Transverse colon (tissue), 4 donors: ENCODE measurements at regions not wholly inside any gene's neighbourhood (a gene's known extent, or its start where the extent isn't known, plus 50 kb on each side); places are given as distances from the start of the nearest gene placed in this dataset.
"Not testable (repeated sequence)": the region's sequence is repeated elsewhere in the genome, so short reads cannot be mapped to it uniquely, and the experiment has no call there.

Source experiments
- DNase-seq: peaks from one replicate; pipeline ENCODE4 v3.0.0-alpha.2; 2019
- H3K27ac ChIP-seq, 4 donors: fragments of 200-600 bp; sonication (generic); 2 replicates each; pipeline ENCODE4 v1.5.1; 2016 to 2018; ENCODE audit warnings: inconsistent platforms in 4 of 4
- H3K27me3 ChIP-seq: fragments of 200-600 bp; sonication (generic); 2 replicates; pipeline ENCODE4 v1.5.1; 2017; ENCODE audit warnings: inconsistent platforms
- H3K36me3 ChIP-seq, 4 donors: fragments of 200-600 bp; sonication (generic); 2 replicates each; pipeline ENCODE4 v1.5.1; 2017 to 2019; ENCODE audit warnings: inconsistent platforms in 4 of 4
- H3K4me1 ChIP-seq, 4 donors: fragments of 200-600 bp; sonication (generic); 2 replicates each; pipeline ENCODE4 v1.5.1; 2017 to 2020; ENCODE audit warnings: inconsistent platforms in 4 of 4
- H3K4me3 ChIP-seq, 4 donors: fragments of 200-600 bp; sonication (generic); 1 replicate in 1 of 4; 2 replicates in 3 of 4; pipeline versions ENCODE4 v1.5.1 to v1.6.1; 2017 to 2019; ENCODE audit warnings: inconsistent platforms in 4 of 4
- H3K9me3 ChIP-seq, 2 donors: fragments of 200-600 bp; sonication (generic); 2 replicates each; pipeline ENCODE4 v1.5.1; 2017 to 2019; ENCODE audit warnings: inconsistent platforms in 2 of 2
- CTCF ChIP-seq, 5 experiments: fragments of 200-600 bp in 3 of 5; fragments of 450-650 bp in 2 of 5; sonication (generic) in 3 of 5; IDR thresholded peaks; 1 replicate in 2 of 5; 2 replicates in 3 of 5; pipeline ENCODE4 v1.5.1; 2016 to 2017; ENCODE audit warnings: antibody characterized with exemption in 5 of 5, inconsistent platforms in 3 of 5, mild to moderate bottlenecking in 2 of 5, moderate library complexity in 1 of 5
- EP300 ChIP-seq: sonication (generic); formaldehyde crosslinking; IDR thresholded peaks from one replicate; pipeline ENCODE4 v1.6.1; 2017; ENCODE audit warnings: antibody characterized with exemption, low read depth
- POLR2A ChIP-seq: fragments of 450-650 bp; IDR thresholded peaks from one replicate; pipeline ENCODE4 v1.6.1; 2016; ENCODE audit warnings: antibody characterized with exemption, mild to moderate bottlenecking, moderate library complexity
- POLR2AphosphoS5 ChIP-seq, 3 donors: sonication (generic); formaldehyde crosslinking; IDR thresholded peaks; one replicate each; pipeline ENCODE4 v1.6.1; 2016; ENCODE audit warnings: antibody characterized with exemption in 3 of 3
- WGBS, 2 donors: methylation state at CpG; one replicate each; pipeline ENCODE4 v1.1.5; 2018; ENCODE audit warnings: low coverage in 1 of 2; 5-methylcytosine and 5-hydroxymethylcytosine counted together
- in situ Hi-C, 4 donors: fragments of 200-750 bp; cut with MboI; loops; one replicate each; pipeline versions ENCODE4 v1.15.0 to v1.15.1; 2017; ENCODE audit warnings: low sequenced_read_pairs in 3 of 4, low pct_ligation_motif_present in 1 of 4, low pct_unique_long_range_greater_than_20kb in 1 of 4
- intact Hi-C: fragments of 100-400 bp; cut with DNase I; formaldehyde crosslinking; loops from one replicate; pipeline ENCODE4 v1.15.1; 2023; ENCODE audit warnings: low total_unique reads

GRCh38 chr2:57022496-57022895 lies 838.7 kb downstream of the CCDC85A start:
- DNase-seq = no peak
- Histone ChIP-seq H3K9me3 (no peaks in the 10 kb centered on the region), H3K36me3 (no peaks in the 10 kb centered on the region), H3K4me1 (no peaks in the 10 kb centered on the region), H3K27ac (no peak overlapping the region), H3K4me3 (no peak overlapping the region), H3K27me3 (no peaks in the 10 kb centered on the region)
- WGBS, 2 donors = 68% methylated on average over 6 of the region's 6 CpGs; no CpG with 5 or more reads in 1 of the 2 donors
- intact Hi-C loops (no loop called here), in situ Hi-C loops (no loop called here)
- TF ChIP-seq POLR2AphosphoS5 (IDR thresholded peaks at IDR 0.05) (no peak), EP300 (no peak), POLR2A (no peak)

GRCh38 chr2:57044931-57045635 lies 861.3 kb downstream of the CCDC85A start:
- no peaks in the 10 kb centered on the region for H3K9me3 ChIP-seq
- no peaks in the 10 kb centered on the region for H3K27me3 ChIP-seq
- intact Hi-C loops (no loop called here), in situ Hi-C loops (no loop called here)
- no peaks in the 10 kb centered on the region for H3K4me1 ChIP-seq
- no peak overlapping the region for H3K27ac ChIP-seq
- H3K4me3 ChIP-seq = no peak overlapping the region
- no peaks in the 10 kb centered on the region for H3K36me3 ChIP-seq
- DNase-seq = no peak
- WGBS, 2 donors = 83 to 85% methylated on average over 2 to 4 of the region's 4 CpGs
- TF ChIP-seq CTCF (IDR thresholded peaks at IDR 0.05) (no peak), POLR2A (no peak), POLR2AphosphoS5 (IDR thresholded peaks at IDR 0.05) (no peak), EP300 (no peak)

GRCh38 chr2:57049273-57049672 lies 865.5 kb downstream of the CCDC85A start:
- Histone ChIP-seq H3K9me3 (no peaks in the 10 kb centered on the region), H3K4me3 (no peak overlapping the region), H3K4me1 (no peaks in the 10 kb centered on the region), H3K27me3 (no peaks in the 10 kb centered on the region), H3K27ac (no peak overlapping the region), H3K36me3 (no peaks in the 10 kb centered on the region)
- in situ Hi-C loops (no loop called here), intact Hi-C loops (no loop called here)
- TF ChIP-seq POLR2A (no peak), CTCF (IDR thresholded peaks at IDR 0.05) (no peak), POLR2AphosphoS5 (IDR thresholded peaks at IDR 0.05) (no peak), EP300 (no peak)
- WGBS, 2 donors = 83 to 87% methylated on average over 2 to 3 of the region's 3 CpGs
- DNase-seq = no peak

- Histone ChIP-seq H3K27ac (no peak overlapping the region), H3K4me3 (no peak overlapping the region), H3K9me3 (no peaks in the 10 kb centered on the region), H3K27me3 (no peaks in the 10 kb centered on the region), H3K36me3 (no peaks in the 10 kb centered on the region), H3K4me1 (no peaks in the 10 kb centered on the region)
- intact Hi-C loops (no loop called here), in situ Hi-C loops (no loop called here)
- WGBS, 2 donors = 89 to 93% methylated on average over 3 of the region's 3 CpGs
- TF ChIP-seq CTCF (IDR thresholded peaks at IDR 0.05) = no peak
- TF ChIP-seq POLR2AphosphoS5 (IDR thresholded peaks at IDR 0.05) = no peak
- TF ChIP-seq EP300 = no peak
- no peak for TF ChIP-seq POLR2A
- DNase-seq = no peak
Measured at GRCh38 chr2:57050007-57050406, 866.2 kb downstream of the CCDC85A start.

- DNase-seq, H3K9me3 ChIP-seq, H3K27me3 ChIP-seq, H3K4me3 ChIP-seq, in situ Hi-C loops, H3K4me1 ChIP-seq, intact Hi-C loops, H3K36me3 ChIP-seq, H3K27ac ChIP-seq: not testable (repeated sequence)
- WGBS, 2 donors = 80% methylated on average over 1 of the region's 1 CpG
Measured at GRCh38 chr2:57066301-57066700, 882.5 kb downstream of the CCDC85A start.
